ENCODE measurements at regions not wholly inside any gene's neighbourhood (a gene's known extent, or its start where the extent isn't known, plus 50 kb on each side); places are given as distances from the start of the nearest gene placed in this dataset.

- TF ChIP-seq MAX (IDR thresholded peaks at IDR 0.05; ENCODE audit: low read depth, low read length) (no peak), CTCF (IDR thresholded peaks at IDR 0.05; ENCODE audit: low read depth, low read length) (no peak), MYC (IDR thresholded peaks at IDR 0.05; ENCODE audit: low read depth, low read length) (no peak), POLR2A (IDR thresholded peaks at IDR 0.05; ENCODE audit: extremely low read depth, insufficient read length) (no peak)
- no peak overlapping the region for H3K4me3 ChIP-seq (ENCODE audit: low read depth, low read length)
- DNase-seq (ENCODE audit: low read depth), result no peak
These were observed 321.6 kb upstream of the PCDH10 start for GRCh38 chr4:132827522-132827921.

- DNase-seq (ENCODE audit: low read depth), result no peak
- H3K4me3 ChIP-seq (ENCODE audit: low read depth, low read length), result no peak overlapping the region
- TF ChIP-seq CTCF (IDR thresholded peaks at IDR 0.05; ENCODE audit: low read depth, low read length) (no peak), MAX (IDR thresholded peaks at IDR 0.05; ENCODE audit: low read depth, low read length) (no peak), POLR2A (IDR thresholded peaks at IDR 0.05; ENCODE audit: extremely low read depth, insufficient read length) (no peak), MYC (IDR thresholded peaks at IDR 0.05; ENCODE audit: low read depth, low read length) (no peak)
These were observed 310.9 kb upstream of the PCDH10 start for GRCh38 chr4:132838244-132838643.

- no peak for DNase-seq (ENCODE audit: low read depth)
- TF ChIP-seq MAX (IDR thresholded peaks at IDR 0.05; ENCODE audit: low read depth, low read length), result no peak
- TF ChIP-seq MYC (IDR thresholded peaks at IDR 0.05; ENCODE audit: low read depth, low read length), result no peak
- TF ChIP-seq POLR2A (IDR thresholded peaks at IDR 0.05; ENCODE audit: extremely low read depth, insufficient read length), result no peak
- TF ChIP-seq CTCF (IDR thresholded peaks at IDR 0.05; ENCODE audit: low read depth, low read length), result no peak
- no peak overlapping the region for H3K4me3 ChIP-seq (ENCODE audit: low read depth, low read length)
These were observed 310.0 kb upstream of the PCDH10 start for GRCh38 chr4:132839070-132839469.

- DNase-seq (ENCODE audit: low read depth), result no peak
- no peak overlapping the region for H3K4me3 ChIP-seq (ENCODE audit: low read depth, low read length)
- TF ChIP-seq MAX (IDR thresholded peaks at IDR 0.05; ENCODE audit: low read depth, low read length), result no peak
- no peak for TF ChIP-seq CTCF (IDR thresholded peaks at IDR 0.05; ENCODE audit: low read depth, low read length)
- TF ChIP-seq POLR2A (IDR thresholded peaks at IDR 0.05; ENCODE audit: extremely low read depth, insufficient read length), result no peak
- TF ChIP-seq MYC (IDR thresholded peaks at IDR 0.05; ENCODE audit: low read depth, low read length), result no peak
These were observed 289.2 kb upstream of the PCDH10 start for GRCh38 chr4:132859929-132860328.

- no peak overlapping the region for H3K4me3 ChIP-seq (ENCODE audit: low read depth, low read length)
- TF ChIP-seq MAX (IDR thresholded peaks at IDR 0.05; ENCODE audit: low read depth, low read length) (no peak), CTCF (IDR thresholded peaks at IDR 0.05; ENCODE audit: low read depth, low read length) (no peak), POLR2A (IDR thresholded peaks at IDR 0.05; ENCODE audit: extremely low read depth, insufficient read length) (no peak), MYC (IDR thresholded peaks at IDR 0.05; ENCODE audit: low read depth, low read length) (no peak)
- no peak for DNase-seq (ENCODE audit: low read depth)
These were observed 288.1 kb upstream of the PCDH10 start for GRCh38 chr4:132860976-132861375.

- TF ChIP-seq POLR2A (IDR thresholded peaks at IDR 0.05; ENCODE audit: extremely low read depth, insufficient read length) (no peak), MYC (IDR thresholded peaks at IDR 0.05; ENCODE audit: low read depth, low read length) (no peak), CTCF (IDR thresholded peaks at IDR 0.05; ENCODE audit: low read depth, low read length) (no peak), MAX (IDR thresholded peaks at IDR 0.05; ENCODE audit: low read depth, low read length) (no peak)
- H3K4me3 ChIP-seq (ENCODE audit: low read depth, low read length), result no peak overlapping the region
- DNase-seq (ENCODE audit: low read depth), result no peak
These were observed 285.5 kb upstream of the PCDH10 start for GRCh38 chr4:132863619-132864018.
